Lower lobe of right lung (tissue), 2 donors: ENCODE measurements at regions not wholly inside any gene's neighbourhood (a gene's known extent, or its start where the extent isn't known, plus 50 kb on each side); places are given as distances from the start of the nearest gene placed in this dataset.
"Not testable (repeated sequence)": the region's sequence is repeated elsewhere in the genome, so short reads cannot be mapped to it uniquely, and the experiment has no call there.

ENCODE experiments used
- ATAC-seq, 2 donors: fragments of 200-7000 bp; cut with Tn5 transposase; one replicate each; pipeline ENCODE4 v1.9.1; 2020 to 2022; ENCODE audit warnings: mild to moderate bottlenecking in 2 of 2, moderate library complexity in 2 of 2
- DNase-seq: peaks from one replicate; pipeline ENCODE4 v3.0.0-alpha.2; 2020
- H3K27ac ChIP-seq: fragments of 200-600 bp; one replicate; pipeline ENCODE4 v1.8.0; 2022
- H3K27me3 ChIP-seq: fragments of 200-600 bp; one replicate; pipeline ENCODE4 v1.8.0; 2022; ENCODE audit warnings: low read depth
- H3K36me3 ChIP-seq: fragments of 200-600 bp; one replicate; pipeline ENCODE4 v1.8.0; 2022; ENCODE audit warnings: mild to moderate bottlenecking
- H3K4me1 ChIP-seq: fragments of 200-600 bp; one replicate; pipeline ENCODE4 v1.8.0; 2022
- H3K4me3 ChIP-seq: fragments of 200-600 bp; one replicate; pipeline ENCODE4 v1.8.0; 2022; ENCODE audit warnings: mild to moderate bottlenecking
- H3K9me3 ChIP-seq: fragments of 200-600 bp; one replicate; pipeline ENCODE4 v1.8.0; 2022
- intact Hi-C: fragments of 100-400 bp; cut with DNase I; formaldehyde crosslinking; loops from one replicate; pipeline ENCODE4 v1.11.0; 2022
- TF ChIP-seq, protein P1 (sequence below): fragments of 200-600 bp; IDR thresholded peaks from one replicate; pipeline ENCODE4 v1.8.0; 2022; ENCODE audit warnings: antibody characterized with exemption, mild to moderate bottlenecking
- donor health status: DM: no; HTN: yes; CAD: no; lungs with severe emphysema.

DNA sequence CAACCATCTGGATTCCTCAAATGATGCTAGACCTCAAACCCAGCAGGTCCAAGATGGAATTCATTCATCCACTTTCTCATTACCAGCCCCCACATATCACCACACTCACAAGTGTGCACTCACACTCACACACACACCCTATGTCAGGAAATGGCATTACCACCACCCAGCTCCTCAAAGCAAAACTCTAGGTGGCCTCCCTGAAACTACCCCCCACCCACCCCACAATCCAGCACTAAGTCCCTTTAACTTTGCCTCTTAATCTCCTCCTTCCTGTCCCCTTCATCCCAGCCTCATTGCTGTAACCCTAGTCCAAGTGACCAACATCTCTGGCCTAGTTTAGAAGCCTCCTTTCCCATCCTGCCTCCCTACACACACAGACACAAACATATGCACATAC is 109.4 kb downstream of the TNFAIP3 start:
- ATAC-seq, result no peak
- intact Hi-C loops, result no loop called here
- TF ChIP-seq, protein P1, sequence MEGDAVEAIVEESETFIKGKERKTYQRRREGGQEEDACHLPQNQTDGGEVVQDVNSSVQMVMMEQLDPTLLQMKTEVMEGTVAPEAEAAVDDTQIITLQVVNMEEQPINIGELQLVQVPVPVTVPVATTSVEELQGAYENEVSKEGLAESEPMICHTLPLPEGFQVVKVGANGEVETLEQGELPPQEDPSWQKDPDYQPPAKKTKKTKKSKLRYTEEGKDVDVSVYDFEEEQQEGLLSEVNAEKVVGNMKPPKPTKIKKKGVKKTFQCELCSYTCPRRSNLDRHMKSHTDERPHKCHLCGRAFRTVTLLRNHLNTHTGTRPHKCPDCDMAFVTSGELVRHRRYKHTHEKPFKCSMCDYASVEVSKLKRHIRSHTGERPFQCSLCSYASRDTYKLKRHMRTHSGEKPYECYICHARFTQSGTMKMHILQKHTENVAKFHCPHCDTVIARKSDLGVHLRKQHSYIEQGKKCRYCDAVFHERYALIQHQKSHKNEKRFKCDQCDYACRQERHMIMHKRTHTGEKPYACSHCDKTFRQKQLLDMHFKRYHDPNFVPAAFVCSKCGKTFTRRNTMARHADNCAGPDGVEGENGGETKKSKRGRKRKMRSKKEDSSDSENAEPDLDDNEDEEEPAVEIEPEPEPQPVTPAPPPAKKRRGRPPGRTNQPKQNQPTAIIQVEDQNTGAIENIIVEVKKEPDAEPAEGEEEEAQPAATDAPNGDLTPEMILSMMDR, result no peak

DNA sequence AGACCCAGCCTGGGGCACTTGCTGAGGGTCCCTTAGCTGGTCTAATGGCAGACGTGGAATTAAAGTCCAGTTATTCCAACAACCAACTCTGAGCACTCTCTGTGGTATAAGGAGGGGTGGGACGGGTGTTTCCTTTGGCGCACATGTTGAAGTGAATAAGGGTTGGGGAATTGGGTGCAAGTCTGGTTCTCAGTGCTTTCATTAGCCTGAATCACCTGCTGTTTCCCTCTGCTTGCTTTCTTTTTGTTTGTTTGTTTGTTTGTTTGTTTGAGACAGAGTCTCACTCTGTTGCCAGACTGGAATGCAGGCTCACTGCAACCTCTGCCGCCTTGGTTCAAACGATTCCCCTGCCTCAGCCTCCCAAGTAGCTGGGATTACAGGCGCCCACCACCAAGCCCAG is 110.1 kb downstream of the TNFAIP3 start:
- TF ChIP-seq, protein P1, result no peak
- Histone ChIP-seq H3K27ac (no peak overlapping the region), H3K27me3 (no peaks in the 10 kb centered on the region), H3K36me3 (no peaks in the 10 kb centered on the region), H3K4me1 (peaks cover 10% of the 10 kb centered on the region), H3K9me3 (no peaks in the 10 kb centered on the region), H3K4me3 (no peak overlapping the region)
- no peak for ATAC-seq
- intact Hi-C loops, result no loop called here
- no peak for DNase-seq

More for the DNA sequence above, 109.4 kb downstream of the TNFAIP3 start:
- Histone ChIP-seq H3K4me3 (no peak overlapping the region), H3K9me3 (no peaks in the 10 kb centered on the region), H3K27me3 (no peaks in the 10 kb centered on the region), H3K4me1 (peaks cover 10% of the 10 kb centered on the region), H3K27ac (no peak overlapping the region), H3K36me3 (no peaks in the 10 kb centered on the region)
- no peak for DNase-seq

- Histone ChIP-seq H3K27ac (no peak overlapping the region), H3K4me3 (no peak overlapping the region), H3K9me3 (no peaks in the 10 kb centered on the region), H3K36me3 (no peaks in the 10 kb centered on the region), H3K27me3 (no peaks in the 10 kb centered on the region), H3K4me1 (peaks cover 10% of the 10 kb centered on the region)
- TF ChIP-seq, protein P1, result no peak
- ATAC-seq (no peak), DNase-seq (no peak)
- intact Hi-C loops, result no loop called here
Observed at GRCh38 chr6:137977814-137978213, 110.8 kb downstream of the TNFAIP3 start.

DNA sequence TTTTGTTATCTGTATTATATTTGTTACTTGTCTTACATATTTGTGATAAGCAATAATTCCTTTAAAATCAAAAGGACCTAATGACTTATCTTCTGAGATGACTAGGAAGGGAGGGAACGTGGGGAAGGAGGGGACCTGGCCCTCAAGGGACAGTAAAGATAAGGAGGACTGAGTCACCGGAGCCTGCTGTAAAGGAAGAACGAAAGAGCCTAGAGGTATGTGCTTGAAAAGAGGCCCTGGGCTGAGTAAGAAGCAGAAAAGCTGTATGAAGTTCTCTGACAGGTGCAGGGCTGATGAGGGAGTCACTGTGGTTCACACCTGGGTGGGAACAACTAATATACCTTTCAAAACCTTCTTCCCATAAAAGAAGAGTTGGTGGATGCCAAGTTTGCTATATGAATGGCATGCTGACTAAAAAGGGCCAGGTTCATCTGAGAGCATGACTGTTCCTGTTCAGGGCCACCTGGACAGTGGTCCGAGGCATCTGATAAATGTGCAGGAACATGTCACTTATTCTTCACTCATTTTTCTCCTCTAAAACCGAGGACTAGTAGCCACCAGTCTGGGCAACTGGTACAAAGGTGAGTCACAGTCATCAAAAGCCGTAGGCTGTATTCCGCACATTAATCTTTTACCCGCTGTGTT is 111.3 kb downstream of the TNFAIP3 start:
- H3K4me3 ChIP-seq, result no peak overlapping the region
- H3K9me3 ChIP-seq, result no peaks in the 10 kb centered on the region
- peaks cover 10% of the 10 kb centered on the region for H3K4me1 ChIP-seq
- no peak overlapping the region for H3K27ac ChIP-seq
- intact Hi-C loops, result no loop called here
- ATAC-seq, result peak; percentile 16 to 32
- no peaks in the 10 kb centered on the region for H3K36me3 ChIP-seq
- no peaks in the 10 kb centered on the region for H3K27me3 ChIP-seq
- TF ChIP-seq, protein P1, result no peak
- no peak for DNase-seq

DNA sequence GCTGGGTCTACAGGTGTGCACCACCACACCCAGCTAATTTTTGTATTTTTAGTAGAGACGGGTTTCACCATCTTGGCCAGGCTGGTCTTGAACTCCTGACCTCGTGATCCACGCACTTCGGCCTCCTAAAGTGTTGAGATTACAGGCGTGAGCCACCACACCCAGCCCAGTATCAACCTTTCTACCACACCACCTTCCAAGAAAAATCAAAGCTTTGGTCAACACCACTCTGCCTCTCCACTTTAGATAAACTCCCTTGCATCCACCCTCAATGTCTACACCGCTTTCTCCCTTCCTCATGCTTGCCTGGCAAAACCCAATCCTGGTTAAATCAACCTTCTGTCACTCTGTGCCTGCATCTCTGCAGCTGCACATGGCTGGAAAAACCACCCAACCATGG is 112.2 kb downstream of the TNFAIP3 start:
- intact Hi-C loops, H3K4me1 ChIP-seq, H3K9me3 ChIP-seq, H3K4me3 ChIP-seq, H3K36me3 ChIP-seq, ATAC-seq, H3K27me3 ChIP-seq, DNase-seq, H3K27ac ChIP-seq: not testable (repeated sequence)

- Histone ChIP-seq H3K9me3 (no peaks in the 10 kb centered on the region), H3K4me1 (no peaks in the 10 kb centered on the region), H3K27me3 (no peaks in the 10 kb centered on the region), H3K4me3 (no peak overlapping the region), H3K27ac (no peak overlapping the region), H3K36me3 (no peaks in the 10 kb centered on the region)
- no peak for ATAC-seq
- intact Hi-C loops, result no loop called here
- no peak for DNase-seq
- TF ChIP-seq, protein P1, result no peak
Observed at GRCh38 chr6:137980777-137981176, 113.7 kb downstream of the TNFAIP3 start.
